ENCODE measurements at regions not wholly inside any gene's neighbourhood (a gene's known extent, or its start where the extent isn't known, plus 50 kb on each side); places are given as distances from the start of the nearest gene placed in this dataset.

DNA sequence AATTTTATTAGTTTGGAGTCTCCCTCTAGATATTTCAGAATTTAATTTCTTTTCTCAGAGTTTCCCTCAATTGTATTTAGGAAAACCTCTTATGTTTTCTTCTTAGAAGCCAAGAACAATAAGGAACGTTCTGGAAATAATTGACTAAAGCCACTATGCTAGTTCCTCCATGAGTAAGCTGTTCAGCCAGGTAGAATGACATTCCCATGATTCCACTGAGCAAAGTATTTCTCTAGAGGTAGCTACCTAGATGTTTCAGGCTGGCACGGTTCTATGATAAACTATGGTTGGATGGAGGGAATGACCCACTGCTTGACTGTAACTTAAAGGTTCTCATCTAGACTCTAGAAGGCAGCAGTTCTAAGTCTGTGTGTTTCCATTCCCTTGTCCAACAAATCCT, 62.4 kb downstream of the CLDN17 start:
- TF ChIP-seq POLR2A (IDR thresholded peaks at IDR 0.05) (no peak), CTCF (IDR thresholded peaks at IDR 0.05) (no peak)

Data from lower leg skin (tissue), 3 donors.